ENCODE measurements at regions not wholly inside any gene's neighbourhood (a gene's known extent, or its start where the extent isn't known, plus 50 kb on each side); places are given as distances from the start of the nearest gene placed in this dataset.

- Histone ChIP-seq H3K27ac (ENCODE audit: low read length) (no peak overlapping the region), H3K4me2 (ENCODE audit: low read length) (no peak overlapping the region), H3K4me1 (ENCODE audit: low read length) (no peaks in the 10 kb centered on the region), H2AFZ (ENCODE audit: low read depth, low read length) (no peak overlapping the region), H3K9ac (ENCODE audit: low read length) (no peak overlapping the region), H3K79me2 (ENCODE audit: low read length) (no peaks in the 10 kb centered on the region), H3K4me3 (ENCODE audit: low read length) (no peak overlapping the region), H3K36me3 (replicated peaks; ENCODE audit: low read depth, low read length) (no peaks in the 10 kb centered on the region), H4K20me1 (ENCODE audit: insufficient read depth, low read length) (no peaks in the 10 kb centered on the region), H3K27me3 (ENCODE audit: low read depth, low read length) (peaks cover 3% of the 10 kb centered on the region; the same call in 1 of the 2 replicates), H3K9me3 (ENCODE audit: insufficient read depth, low read length) (no peaks in the 10 kb centered on the region)
- TF ChIP-seq CTCF (IDR thresholded peaks at IDR 0.05; ENCODE audit: low read depth, low read length) (no peak), EZH2phosphoT487 (IDR thresholded peaks at IDR 0.05; ENCODE audit: low read depth) (no peak)
Measured at GRCh38 chr12:75666126-75666938, 154.9 kb upstream of the KRR1 start.

- Histone ChIP-seq H3K4me1 (ENCODE audit: low read length) (no peaks in the 10 kb centered on the region), H3K27ac (ENCODE audit: low read length) (no peak overlapping the region), H3K79me2 (ENCODE audit: low read length) (no peaks in the 10 kb centered on the region), H3K9ac (ENCODE audit: low read length) (no peak overlapping the region), H3K36me3 (replicated peaks; ENCODE audit: low read depth, low read length) (no peaks in the 10 kb centered on the region), H3K4me3 (ENCODE audit: low read length) (no peak overlapping the region), H3K9me3 (ENCODE audit: insufficient read depth, low read length) (no peaks in the 10 kb centered on the region), H2AFZ (ENCODE audit: low read depth, low read length) (no peak overlapping the region), H3K4me2 (ENCODE audit: low read length) (no peak overlapping the region), H3K27me3 (ENCODE audit: low read depth, low read length) (peaks cover 6% of the 10 kb centered on the region; the same call in 1 of the 2 replicates), H4K20me1 (ENCODE audit: insufficient read depth, low read length) (no peaks in the 10 kb centered on the region)
- TF ChIP-seq EZH2phosphoT487 (IDR thresholded peaks at IDR 0.05; ENCODE audit: low read depth) (no peak), CTCF (IDR thresholded peaks at IDR 0.05; ENCODE audit: low read depth, low read length) (no peak)
Measured at GRCh38 chr12:75665216-75665615, 153.8 kb upstream of the KRR1 start.

GRCh38 chr12:75662511-75663159, 151.2 kb upstream of the KRR1 start:
- peaks cover 9% of the 10 kb centered on the region; the same call in 1 of the 2 replicates for H3K27me3 ChIP-seq (ENCODE audit: low read depth, low read length)
- H3K9ac ChIP-seq (ENCODE audit: low read length), result no peak overlapping the region
- no peaks in the 10 kb centered on the region for H3K9me3 ChIP-seq (ENCODE audit: insufficient read depth, low read length)
- TF ChIP-seq CTCF (IDR thresholded peaks at IDR 0.05; ENCODE audit: low read depth, low read length) (no peak), EZH2phosphoT487 (IDR thresholded peaks at IDR 0.05; ENCODE audit: low read depth) (no peak)
- no peaks in the 10 kb centered on the region for H4K20me1 ChIP-seq (ENCODE audit: insufficient read depth, low read length)
- no peak overlapping the region for H3K4me3 ChIP-seq (ENCODE audit: low read length)
- no peak overlapping the region for H3K4me2 ChIP-seq (ENCODE audit: low read length)
- no peaks in the 10 kb centered on the region for H3K36me3 ChIP-seq (replicated peaks; ENCODE audit: low read depth, low read length)
- no peaks in the 10 kb centered on the region for H3K79me2 ChIP-seq (ENCODE audit: low read length)
- no peak overlapping the region for H2AFZ ChIP-seq (ENCODE audit: low read depth, low read length)
- H3K27ac ChIP-seq (ENCODE audit: low read length), result no peak overlapping the region
- no peaks in the 10 kb centered on the region for H3K4me1 ChIP-seq (ENCODE audit: low read length)

- Histone ChIP-seq H3K4me2 (ENCODE audit: low read length) (no peak overlapping the region), H4K20me1 (ENCODE audit: insufficient read depth, low read length) (no peaks in the 10 kb centered on the region), H3K4me1 (ENCODE audit: low read length) (no peaks in the 10 kb centered on the region), H3K4me3 (ENCODE audit: low read length) (no peak overlapping the region), H3K9me3 (ENCODE audit: insufficient read depth, low read length) (no peaks in the 10 kb centered on the region), H3K36me3 (replicated peaks; ENCODE audit: low read depth, low read length) (no peaks in the 10 kb centered on the region), H2AFZ (ENCODE audit: low read depth, low read length) (no peak overlapping the region), H3K27ac (ENCODE audit: low read length) (no peak overlapping the region), H3K27me3 (ENCODE audit: low read depth, low read length) (peaks cover 9% of the 10 kb centered on the region; the same call in 1 of the 2 replicates), H3K79me2 (ENCODE audit: low read length) (no peaks in the 10 kb centered on the region), H3K9ac (ENCODE audit: low read length) (no peak overlapping the region)
- no peak for TF ChIP-seq CTCF (IDR thresholded peaks at IDR 0.05; ENCODE audit: low read depth, low read length)
- no peak for TF ChIP-seq EZH2phosphoT487 (IDR thresholded peaks at IDR 0.05; ENCODE audit: low read depth)
Measured at GRCh38 chr12:75661908-75662307, 150.5 kb upstream of the KRR1 start.
